Stimulated activated CD8-positive, alpha-beta memory T cell treated with anti-CD3 and anti-CD28 coated beads, Interleukin-12 subunit alpha, Interleukin-12 subunit beta, amount 100 ng/mL, for 24 hours (primary cell): ENCODE measurements at regions not wholly inside any gene's neighbourhood (a gene's known extent, or its start where the extent isn't known, plus 50 kb on each side); places are given as distances from the start of the nearest gene placed in this dataset.
"Not testable (repeated sequence)": the region's sequence is repeated elsewhere in the genome, so short reads cannot be mapped to it uniquely, and the experiment has no call there.

ENCODE experiments used
- DNase-seq: peaks from one replicate; pipeline ENCODE4 v3.0.0-alpha.2; 2020; ENCODE audit errors: extremely low read depth

DNA sequence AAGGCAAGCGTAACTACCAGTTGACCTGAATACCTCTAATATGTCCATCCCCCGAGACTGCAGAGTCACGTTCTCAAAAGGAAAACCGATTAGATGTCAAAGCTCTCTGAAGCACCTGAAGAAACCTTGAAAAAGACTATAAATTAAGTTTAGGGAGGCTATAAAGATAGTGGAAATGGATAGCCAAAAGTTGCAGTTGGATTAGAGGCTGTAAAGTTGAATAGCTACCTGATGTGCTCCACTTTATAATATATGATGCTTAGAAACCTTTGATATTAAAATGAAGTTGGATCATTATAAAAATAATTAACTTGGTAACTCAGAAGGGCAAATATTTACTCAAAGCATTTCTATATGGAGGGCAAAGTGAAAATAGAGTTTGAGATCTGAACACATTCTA is 506.6 kb upstream of the AGA start:
- DNase-seq: no peak

DNA sequence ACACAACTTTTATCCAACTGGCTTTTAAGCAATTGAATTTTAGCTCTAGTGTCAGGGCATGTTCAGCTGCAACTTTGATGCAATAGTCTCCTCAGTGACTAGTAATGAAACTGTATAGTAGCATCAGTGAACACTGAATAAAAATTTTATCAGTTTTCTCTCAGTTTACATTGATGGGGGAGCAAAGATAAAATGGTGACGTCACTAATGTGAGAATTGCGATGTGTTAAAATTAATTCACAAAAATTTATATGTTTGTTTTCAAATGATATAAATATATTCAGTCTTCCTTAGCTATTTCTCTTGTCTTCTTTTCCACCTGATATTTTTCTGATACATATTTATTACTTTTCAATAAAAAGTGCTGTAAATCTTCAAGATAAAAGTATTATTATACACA is 508.8 kb upstream of the AGA start:
- no peak for DNase-seq

DNA sequence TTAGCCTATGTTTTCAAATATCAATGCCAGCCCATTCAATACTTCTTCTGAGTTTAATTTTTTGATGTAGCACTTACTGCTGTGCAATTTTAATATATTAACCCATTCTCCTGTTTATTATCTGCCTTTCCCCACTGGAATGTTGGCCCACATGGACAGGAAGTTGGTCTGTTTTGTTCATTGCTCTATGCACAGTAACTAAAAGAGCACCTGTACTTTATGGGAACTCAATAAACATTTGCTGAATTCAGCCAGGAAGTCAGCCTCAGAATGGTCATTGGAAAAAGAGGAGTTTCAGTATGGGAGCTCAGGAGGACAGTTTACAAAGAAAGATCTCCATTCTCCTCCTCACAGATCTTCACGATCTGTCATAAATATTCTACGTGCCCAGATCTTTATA is 510.5 kb upstream of the AGA start:
- no peak for DNase-seq

DNA sequence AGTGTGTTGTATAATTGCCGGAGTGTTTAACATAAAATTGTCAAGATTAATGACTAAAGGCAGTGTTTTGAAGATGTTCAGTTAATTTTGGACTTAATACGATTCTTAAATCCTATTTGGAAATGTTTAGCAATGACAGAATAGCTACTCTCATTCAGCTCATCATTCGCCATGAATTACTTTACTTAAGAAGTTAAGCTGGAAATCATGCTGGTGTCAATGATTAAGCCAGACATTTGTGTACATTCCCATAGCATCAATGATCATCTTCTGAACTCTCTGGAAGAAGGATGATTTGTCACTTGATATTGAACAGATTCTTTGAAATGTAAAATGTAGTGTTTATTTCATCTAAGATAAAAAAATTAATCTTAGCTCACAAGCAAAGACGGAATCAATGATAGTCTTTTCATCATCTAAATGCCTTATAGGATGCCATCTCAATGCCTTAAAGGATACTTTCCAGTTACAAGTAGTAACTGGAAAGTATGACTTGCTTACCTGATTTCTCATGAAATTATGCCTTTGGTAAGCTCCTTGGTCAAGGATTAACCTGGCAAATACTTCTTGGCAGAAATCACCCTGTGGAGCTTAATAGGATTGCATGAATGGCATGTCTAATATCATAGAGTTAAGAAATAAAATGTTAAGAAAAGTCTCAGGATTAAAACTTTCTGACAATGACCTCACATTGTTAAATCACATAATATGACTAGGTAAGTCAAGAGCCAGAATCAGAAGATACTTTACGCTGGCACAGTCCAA is 515.5 kb upstream of the AGA start:
- DNase-seq: no peak

DNA sequence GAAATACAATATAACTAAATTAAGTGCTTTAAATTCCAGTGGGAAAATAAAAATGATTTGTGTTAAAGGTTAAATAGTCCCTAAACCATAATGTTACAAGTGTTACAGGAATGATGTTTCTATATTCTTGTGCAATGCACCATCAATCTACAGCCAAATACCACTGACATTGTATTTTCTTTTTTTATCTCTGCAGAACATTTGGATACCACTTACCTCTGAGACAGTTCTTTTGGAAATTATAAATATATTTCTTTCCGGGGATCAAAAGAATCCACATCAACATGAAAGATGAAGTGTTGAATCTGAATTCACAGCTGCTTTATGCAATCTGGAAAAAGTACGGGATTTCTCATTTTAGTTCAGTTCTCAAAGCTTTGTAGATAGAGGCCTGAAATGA is 518.3 kb upstream of the AGA start:
- no peak for DNase-seq

DNA sequence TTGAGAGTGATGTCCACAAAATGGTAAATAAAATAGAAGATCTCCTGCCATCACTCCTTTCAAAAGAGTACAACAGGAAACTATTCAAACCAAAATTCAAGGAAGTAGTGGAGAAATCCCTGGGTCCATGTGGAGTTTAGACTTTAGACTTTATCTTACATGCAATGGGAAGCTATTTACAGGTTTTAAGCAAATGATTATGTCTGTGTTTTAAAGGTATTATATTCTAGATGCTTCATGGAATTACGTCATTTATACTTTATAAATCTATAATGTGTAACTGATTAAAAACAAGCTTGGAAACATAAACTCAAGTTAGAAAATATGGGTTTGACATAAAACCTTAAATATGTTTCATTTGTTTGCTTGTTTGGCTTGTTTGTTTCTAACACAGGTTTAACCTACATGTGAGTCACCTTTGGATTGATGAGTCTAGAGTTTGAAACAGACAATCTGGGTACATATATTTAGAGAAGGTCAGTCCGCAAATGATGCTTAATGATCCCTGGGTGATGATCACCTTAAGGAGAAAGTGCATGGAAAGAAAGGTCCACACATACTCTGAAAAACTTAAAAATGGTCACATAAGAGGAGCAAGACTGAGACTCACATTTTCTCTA is 519.6 kb upstream of the AGA start:
- no peak for DNase-seq

DNA sequence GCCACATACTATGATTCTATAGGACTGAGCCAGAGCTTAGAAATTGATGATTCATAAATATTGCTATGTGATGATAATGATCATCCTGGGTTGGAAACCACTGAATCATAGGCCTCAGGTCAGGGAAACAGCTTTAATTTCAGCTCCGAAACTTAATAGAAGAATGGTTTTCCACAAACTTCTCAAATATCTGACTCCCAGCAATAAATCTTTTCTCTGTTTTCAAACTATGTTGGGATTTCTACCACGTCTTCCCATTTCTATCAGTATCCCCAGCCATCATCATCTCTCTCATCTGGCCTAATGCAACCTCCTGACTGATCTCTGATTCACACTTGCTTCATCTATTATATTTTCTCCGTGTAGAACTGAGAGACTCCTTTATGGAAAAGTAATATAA is 521.8 kb upstream of the AGA start:
- no peak for DNase-seq

DNA sequence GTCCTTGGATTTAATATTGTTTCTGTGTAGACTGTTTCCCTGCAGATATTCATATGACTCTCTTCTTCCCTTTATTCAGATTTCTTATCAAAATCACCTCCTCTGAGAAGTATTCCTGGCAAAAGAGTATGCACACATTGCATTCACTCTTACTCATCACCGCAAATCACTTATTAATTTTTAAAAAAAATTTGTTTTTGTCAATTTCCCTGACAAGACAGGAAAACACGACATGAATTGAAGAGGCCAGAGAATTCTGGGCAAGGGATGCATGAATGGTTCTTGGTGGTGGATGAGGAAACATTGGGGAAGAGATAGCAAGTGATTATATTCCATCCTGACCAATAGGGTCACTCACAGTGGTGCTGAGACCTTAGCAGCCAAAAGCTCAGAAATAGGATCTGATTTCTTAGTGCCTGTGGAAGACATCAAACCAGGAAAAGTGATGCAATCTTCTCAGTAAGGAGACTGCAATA is 522.5 kb upstream of the AGA start:
- no peak for DNase-seq

DNA sequence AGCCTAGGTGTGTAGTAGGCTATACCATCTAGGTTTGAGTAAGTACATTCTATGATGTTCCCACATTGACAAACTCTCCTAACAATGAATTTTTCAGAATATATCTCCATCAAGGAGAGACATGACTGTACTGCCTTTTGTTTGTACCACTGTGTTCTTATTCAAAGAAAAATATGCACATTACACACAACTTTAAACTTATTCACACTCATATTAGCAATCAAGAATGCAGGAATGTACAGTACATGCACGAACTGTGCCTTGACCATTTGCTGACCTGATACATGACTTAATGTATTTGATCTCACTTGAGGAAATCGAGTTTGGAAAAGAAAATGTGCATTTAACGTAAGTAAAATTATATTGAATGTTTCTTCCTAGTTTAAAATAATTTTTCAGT is 525.1 kb upstream of the AGA start:
- DNase-seq: no peak

DNA sequence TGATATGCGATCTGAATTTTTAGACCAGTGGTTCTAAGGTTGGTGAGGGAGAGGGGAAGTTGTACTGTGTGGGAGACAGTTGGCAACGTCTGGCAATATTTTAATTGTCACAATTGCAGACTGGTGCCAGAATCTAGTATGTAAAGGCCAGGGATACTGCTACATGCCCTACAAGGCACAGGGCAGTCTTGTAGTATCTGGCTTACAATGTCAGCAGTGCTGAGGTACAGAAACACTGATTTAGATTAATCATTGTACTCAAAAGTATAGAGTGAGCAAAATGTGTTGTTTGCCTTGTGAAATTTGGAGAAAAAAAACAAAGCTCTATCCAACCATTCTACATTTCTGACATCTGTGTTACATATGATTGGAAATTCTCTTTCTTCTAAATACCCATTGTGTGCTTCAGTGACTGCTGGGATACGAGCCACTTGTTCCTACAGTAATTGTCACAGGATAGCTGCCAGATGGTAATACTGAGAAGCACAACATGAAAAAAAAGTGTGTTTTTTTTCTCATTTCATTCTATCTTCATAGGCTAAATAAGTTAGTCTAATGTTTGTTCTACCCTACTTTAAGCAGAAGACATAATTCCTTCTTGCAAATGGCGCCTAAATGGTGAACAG is 526.7 kb upstream of the AGA start:
- no peak for DNase-seq

DNA sequence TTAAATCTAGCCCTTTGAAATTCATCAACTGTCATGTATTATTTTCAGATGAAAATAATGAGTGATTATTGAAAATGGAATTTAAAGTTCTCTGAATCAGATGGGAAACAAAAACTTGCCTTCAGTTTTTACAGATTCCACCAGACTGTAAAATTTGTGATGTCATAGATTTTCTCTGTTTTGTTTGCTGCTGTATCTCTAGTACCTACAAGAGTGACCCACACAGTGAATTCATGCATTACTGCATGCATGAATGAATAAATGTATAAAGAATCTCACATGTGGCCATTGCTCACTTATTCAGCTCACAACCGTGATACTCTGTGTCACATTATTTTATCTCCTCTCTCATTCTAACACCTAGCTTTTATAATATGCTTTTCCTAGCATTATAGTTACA is 532.2 kb upstream of the AGA start:
- no peak for DNase-seq

DNA sequence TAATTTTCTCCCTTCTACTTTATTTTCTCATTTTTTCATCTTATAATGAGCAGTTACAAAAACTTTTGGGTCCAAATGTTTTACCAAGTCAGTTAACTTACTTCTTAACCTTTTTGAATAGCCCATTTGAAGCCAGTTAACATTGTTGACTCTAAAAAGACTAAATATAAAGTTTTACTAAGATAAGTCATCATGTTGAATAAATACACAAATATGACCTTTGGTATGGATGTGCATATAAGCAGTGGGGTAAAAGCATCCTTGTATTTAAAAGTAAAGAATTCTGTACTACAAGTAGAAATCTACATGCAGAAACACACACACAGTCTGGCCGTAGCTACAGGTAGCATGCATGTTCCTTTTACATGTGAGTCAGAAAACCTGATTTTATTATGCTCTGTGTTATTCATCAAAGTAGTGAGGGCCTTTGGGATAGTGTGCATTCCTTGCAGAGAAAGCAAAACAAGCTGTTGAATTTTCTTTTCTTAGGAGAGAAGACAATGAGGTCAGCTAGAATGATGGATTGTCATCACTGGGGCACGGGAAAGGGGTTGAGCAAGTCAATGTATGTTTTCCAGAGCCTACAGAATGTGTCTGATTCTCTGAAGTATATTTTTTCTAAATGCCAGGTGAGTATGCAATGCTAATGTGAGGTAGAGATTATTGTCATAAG is 533.2 kb upstream of the AGA start:
- no peak for DNase-seq

DNA sequence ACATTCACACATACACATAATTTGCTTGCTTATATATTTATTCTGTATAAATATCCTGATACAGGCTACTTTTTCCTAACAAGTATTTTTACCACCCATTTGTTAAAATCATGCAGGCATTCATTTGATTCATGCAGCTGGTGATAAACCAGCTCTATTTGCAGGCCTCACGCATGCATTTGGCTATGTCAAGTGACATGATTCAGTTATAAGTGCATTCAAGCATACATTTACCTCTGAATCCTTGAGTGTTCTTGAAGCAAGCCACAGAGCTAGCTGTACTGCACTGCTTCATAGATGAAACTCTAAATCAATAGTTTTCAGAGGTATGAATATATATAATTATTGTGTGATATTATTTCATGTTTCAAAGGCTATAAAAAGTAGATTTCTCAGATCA is 544.0 kb upstream of the AGA start:
- DNase-seq: no peak

DNA sequence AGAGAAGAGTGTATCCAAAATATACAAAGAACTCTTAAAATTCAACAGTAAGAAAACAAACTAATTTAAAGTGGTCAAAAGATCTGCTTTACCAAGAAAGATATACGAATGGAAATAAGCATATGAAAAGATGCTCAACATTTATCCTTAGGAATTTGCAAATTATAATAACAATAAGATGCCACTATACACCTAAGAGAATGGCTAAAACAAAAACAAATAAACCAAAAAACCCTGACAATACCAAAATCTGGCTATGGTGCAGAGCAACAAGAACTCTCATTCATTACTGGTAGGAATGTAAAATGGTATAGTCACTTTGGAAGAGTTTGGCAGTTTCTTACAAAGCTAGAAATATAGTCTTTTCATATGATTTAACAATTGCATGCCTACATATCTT is 545.7 kb upstream of the AGA start:
- DNase-seq: no peak

DNA sequence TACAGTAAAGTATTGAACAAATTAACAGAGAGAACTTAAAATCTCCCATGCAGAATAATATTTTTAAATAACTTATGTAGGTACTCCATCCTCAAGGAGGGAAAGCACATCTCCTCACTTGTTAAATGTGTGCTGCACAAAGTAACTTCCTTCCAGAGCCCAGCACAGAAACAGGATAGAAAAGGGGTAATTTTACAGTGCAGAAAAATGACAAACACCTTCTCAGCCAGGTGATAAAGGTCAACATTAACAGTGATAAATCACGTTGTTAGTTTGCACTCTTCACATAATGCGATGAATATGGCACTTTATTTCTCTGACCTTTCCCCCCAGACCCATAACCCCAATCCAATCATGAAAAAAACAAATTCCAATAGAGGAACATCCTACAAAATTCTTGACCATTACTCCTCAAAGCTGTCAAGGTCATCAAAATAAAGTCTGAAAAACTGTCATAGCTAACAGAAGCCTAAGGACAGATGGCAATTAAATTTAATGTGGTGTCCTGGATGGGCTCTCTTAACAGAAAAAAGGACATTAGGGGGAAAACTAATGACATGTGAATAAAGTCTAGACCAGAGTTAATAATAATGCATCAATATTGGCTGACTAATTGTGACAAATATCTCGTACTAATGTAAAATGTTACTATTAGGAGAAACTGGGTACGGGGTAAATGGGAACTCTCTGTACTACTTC is 547.4 kb upstream of the AGA start:
- DNase-seq: no peak

DNA sequence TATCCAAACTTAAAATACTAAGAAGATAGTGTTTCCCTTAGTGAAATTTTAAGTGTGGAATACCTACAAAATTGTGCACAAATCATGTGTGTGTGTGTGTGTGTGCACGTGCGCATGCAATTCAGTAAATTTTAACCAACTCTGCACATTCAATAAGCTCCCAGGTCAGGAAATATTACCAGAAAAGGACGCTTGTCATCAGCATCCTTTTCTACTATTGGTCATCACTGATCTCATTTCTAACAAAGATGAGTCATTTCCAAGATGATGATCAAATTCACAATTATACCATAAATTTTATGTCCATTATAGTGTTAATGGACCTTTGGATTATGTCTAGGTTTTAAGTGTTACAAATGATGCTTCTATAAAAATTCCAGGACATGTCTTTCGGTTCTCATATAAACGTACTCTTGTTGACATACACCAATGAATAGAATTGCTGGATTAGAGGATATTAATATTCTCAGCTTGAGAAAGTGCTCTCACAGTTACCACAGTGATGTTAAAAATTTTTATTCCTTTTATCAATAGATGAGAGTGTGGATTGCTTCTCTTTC is 560.9 kb upstream of the AGA start:
- no peak for DNase-seq

DNA sequence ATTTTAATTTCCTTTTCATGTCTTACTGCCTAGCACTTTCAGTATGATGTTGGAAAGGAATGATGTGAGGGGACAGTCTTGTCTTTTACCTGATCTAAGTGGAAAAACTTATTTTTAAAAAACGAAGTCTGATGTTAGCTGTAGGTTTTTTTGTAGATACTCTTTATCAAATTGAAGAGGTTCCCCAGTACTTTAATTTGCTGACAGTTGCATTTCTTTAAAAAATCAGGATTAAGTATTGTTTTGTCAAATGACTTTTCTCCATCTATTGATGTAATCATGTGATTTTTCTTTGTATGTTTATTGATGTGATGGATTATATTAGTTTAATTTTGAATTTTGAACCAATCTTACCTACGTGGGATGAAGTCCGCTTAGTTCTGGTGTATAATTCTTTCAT is 568.4 kb upstream of the AGA start:
- DNase-seq: no peak

DNA sequence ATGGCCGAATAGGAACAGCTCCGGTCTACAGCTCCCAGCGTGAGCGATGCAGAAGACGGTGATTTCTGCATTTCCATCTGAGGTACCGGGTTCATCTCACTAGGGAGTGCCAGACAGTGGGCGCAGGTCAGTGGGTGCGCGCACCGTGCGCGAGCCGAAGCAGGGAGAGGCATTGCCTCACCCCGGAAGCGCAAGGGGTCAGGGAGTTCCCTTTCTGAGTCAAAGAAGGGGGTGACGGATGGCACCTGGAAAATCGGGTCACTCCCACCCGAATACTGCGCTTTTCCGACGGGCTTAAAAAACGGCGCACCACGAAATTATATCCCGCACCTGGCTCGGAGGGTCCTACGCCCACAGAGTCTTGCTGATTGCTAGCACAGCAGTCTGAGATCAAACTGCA is 572.8 kb upstream of the AGA start:
- not testable (repeated sequence) for DNase-seq

DNA sequence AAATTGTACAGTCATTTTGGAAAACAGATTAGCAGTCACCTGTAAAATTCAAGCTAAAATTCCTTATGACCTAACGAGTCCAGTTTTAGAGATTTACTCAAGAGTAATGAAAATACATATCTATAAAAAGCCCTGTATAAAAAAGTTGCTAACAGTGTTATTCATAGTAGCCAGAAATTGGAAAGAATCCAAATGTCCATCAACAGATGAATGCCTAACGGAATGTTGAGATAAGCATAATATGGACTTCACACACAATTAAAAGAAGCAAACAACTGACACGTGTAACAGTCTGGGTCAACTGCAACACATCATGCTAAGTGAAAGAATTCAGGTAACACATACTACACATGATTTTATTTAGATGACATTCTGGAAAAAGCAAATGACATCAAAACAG is 584.8 kb upstream of the AGA start:
- DNase-seq: no peak

DNA sequence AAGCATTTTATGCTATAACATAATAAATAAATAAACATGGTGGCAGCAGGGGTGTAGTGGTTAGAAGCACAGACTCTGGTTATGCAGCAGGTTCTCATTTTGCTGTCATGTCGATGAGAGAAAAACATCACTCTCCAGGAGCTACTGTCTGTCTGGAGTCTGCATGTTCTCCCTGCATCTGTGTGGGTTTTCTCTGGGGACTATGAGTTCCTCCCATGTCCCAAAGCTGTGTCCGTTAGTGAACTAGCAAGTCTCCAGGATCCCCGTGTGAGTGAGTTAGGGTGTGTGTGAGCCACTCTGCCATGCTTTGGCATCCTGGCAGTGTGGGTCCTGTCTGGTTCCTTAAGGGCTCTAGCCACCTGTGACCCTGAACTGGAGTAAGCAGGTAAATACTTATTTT is 585.6 kb upstream of the AGA start:
- DNase-seq: no peak

DNA sequence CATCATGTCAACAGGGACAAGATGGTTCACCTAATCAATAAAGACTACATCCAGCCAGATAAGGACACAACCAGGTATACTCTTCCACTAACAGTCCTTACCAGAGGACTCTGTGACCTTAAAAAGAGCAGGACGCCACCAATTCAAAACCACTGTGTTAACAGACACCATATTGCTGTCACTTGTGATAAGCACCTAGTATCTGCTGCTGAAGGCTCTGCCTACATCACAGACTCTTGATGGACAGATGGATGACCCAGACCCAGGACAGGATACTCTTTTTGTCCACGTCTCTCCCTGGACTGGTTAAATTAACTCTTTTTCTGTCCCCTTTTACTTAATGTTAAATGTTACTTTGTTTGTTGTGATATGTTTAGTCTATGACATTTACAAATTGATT is 586.2 kb upstream of the AGA start:
- no peak for DNase-seq
